ENCODE measurements at regions not wholly inside any gene's neighbourhood (a gene's known extent, or its start where the extent isn't known, plus 50 kb on each side); places are given as distances from the start of the nearest gene placed in this dataset.

DNA sequence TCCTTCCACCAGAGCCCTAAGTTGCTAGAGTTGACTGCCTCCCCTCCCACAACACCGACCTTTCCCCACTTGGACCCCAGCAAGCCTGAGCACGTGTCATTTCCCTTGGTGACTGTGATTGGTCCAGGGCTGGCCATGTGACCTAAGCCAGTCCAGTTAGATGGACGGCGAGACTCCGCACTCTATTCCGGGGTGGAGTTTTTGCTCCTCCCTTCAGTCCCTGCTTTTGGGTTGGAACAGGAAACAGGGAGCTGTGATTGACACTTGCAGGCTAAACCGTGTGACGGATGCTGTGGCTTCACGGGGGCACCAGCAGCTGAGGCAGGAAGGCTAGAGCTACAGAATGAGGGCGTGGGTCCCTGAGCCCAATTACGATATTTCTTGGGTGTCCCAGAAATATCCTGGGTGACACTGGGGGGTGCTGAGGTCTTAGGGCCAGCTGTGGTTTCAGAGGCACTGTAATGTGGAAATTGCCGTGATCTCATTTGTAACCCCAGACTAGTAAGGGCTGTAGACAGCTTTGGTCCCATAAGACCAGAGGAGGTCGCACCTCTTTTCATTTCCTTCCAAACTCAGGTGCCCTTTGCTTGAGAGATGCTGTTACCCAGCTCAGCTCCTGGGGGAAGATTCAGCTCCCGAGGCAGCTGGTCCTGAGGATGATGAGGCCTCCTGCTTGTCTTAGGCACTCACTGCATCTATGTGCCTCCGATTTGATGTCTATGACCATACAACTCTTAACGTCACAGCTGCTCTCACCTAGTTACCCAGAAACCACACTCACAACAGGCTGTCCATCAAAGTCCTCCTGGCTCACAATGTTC is 102.7 kb upstream of the NPTX2 start:
- DNase-seq = no peak

DNA sequence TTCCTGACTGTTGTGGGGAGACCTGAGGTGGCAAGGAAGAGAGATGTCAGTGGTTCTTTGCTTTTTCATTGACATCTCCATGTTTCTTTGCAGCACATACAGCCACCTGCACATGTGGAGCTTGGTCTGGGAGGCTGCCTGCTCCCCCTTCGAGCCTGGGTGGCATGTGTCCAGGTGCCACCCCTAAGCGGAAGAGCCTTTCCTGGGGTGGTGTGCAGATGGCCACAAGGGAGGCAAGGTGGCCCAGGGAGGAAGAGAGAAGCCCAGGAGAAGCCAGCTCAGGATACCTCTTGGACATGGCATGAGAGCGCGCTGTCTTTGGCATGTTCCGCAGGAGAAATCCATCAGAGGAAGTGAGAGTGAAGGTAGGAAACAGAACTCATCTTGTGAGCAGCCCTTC is 105.9 kb upstream of the NPTX2 start:
- no peak for DNase-seq

DNA sequence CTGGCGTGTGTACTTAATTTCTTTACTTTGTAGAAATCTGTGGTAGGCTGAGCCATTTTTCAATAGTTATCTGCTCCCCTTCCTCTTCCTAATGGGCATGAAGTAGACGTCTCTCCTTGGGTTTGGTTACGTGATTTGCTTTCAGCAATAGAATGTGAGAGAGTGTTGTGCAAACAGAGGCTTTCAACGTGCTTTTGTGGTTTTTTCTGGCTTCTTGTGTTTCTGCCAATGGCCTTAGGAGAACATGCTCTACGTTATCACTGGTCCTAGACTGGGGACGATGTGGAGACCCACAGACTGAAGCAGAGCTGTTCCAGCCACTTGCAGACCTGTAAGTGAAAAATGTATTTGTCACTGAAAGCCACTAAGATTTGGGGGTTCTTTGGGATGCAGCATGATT is 107.2 kb upstream of the NPTX2 start:
- DNase-seq = no peak

- no peak for DNase-seq
Observed at GRCh38 chr7:98506471-98506870, 105.6 kb upstream of the BAIAP2L1 start.

- no peak for DNase-seq
Observed at GRCh38 chr7:98500764-98501163, 99.9 kb upstream of the BAIAP2L1 start.

DNA sequence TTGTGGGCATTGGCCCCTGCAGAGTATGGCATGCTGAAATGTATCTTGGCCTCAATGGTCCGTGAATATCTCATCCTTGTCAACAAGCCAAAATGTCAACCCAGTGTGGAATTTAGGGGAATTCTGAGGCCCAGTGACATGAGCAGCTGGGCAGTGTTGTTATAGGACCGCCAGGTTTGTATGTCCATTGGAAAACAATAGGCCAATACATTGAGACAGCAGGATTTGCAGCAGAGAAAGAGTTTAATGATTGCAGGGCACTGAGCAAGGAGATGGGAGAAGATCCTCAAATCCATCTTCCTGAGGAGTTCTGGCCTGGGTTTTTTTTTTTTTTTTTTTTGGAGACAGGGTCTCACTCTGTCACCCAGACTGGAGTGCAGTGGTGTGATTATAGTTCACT is 95.7 kb upstream of the BAIAP2L1 start:
- DNase-seq = no peak

- DNase-seq = no peak
Observed at GRCh38 chr7:98495200-98495955, 94.5 kb upstream of the BAIAP2L1 start.

DNA sequence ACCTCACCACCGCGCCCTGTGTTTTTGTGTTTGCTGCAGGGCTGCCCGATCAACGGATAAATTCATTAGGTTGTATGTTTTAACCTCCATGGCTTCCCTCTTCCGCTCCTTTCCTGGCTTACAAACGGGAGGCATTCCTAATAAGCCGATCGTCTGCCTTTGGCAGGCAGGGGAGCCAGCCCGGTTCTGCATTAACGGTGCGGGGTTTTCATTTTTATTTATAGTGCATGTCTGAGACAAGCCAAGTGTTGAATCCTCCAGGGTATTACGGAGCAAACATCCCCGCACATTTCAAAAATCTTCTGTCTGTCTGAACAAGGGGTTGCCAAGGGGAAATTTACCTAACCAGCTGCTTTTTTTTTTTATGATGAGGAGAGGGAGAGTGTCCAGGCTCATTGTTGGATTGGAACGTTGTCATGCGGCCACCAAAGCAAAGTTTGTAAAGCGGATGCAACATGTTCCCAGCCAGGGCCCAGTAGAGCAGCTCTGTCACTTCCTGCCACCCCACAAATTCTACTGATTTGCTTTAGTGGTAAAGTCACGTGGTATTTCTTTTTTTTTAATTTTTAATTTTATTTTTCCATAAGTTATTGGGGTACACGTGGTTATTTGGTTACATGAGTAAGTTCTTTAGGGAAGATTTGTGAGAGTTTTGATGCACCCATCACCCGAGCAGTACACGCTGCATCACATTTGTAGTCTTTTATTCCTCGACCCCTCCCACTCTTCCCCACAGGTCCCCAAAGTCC is 92.3 kb upstream of the BAIAP2L1 start:
- DNase-seq = no peak

DNA sequence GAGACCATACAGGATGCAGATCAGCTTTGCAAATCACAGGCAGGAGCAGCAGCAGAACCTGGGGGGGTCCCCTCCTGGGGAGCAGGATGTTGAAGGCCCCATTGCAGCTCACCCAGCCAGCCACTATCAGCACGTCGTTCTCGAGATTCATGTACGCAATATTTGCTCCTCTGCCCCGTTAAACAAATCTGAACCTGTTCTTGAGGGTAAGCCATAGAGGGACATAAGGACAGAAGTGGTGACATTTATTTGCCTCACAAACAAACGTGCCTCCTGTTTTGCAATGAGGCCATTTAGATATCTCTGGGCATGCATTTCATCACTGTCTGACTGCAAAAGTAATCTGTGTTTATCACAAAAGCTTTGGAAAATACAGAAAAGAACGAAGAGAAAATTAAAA is 87.3 kb upstream of the BAIAP2L1 start:
- DNase-seq = no peak

DNA sequence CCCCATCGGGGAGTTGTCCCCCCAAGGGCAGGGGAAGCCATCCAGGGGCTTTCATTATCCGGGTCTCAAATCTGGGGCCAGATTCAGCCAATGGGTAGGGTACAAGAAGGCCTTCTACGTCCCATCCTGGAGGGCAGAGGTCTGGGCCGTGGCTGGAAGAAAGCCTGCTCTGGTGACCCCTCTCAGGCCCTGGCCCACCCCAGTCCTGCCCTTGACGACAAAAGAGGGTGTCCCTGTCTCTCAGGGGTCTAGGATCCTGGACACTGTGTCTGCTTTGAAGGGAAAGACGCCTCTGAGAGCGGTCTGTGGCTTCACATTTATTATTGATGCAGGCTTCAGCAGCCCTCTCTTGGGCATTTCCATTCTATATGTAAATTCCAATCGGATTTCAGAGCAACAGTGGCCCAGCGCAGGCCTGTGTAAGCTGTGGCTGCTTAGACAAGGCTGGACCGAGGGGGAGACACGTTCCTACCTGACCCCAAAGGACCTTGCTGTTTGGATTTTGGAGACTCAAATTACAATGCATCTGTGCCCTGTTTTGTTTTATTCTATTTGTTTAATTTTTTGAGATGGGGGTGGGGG is 83.2 kb upstream of the BAIAP2L1 start:
- DNase-seq = no peak

DNA sequence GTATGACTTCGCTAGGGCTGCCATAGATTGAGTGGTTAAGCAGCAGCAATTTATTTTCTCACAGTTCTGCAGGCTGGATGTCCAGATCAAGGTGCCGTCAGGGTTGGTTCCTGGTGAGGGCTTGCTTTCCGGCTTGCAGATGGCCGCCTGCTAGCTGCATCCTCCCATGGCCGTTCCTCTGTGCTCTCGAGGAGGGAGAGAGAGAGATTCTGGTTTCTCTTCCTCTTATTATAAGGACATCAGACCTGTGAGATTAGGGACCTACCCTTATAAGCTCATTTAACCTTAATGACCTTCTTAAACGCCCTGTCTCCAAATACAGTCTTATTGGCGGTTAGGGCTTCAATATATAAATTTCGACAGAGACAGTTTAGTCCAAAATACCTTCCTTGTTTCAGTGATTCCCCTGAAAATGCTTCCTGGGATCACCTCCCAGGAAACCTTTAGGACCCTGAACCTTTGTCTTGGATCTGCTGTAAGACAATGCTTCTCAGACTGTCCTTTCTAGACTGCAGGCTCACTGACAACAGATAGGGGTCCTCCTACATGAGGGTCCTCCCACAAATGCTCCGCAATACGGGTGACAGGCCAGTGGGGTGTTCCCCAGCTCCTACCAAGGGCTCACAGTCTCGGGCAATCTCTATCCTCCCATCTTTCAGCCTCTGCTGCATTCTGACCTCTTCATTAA is 82.5 kb upstream of the BAIAP2L1 start:
- no peak for DNase-seq

DNA sequence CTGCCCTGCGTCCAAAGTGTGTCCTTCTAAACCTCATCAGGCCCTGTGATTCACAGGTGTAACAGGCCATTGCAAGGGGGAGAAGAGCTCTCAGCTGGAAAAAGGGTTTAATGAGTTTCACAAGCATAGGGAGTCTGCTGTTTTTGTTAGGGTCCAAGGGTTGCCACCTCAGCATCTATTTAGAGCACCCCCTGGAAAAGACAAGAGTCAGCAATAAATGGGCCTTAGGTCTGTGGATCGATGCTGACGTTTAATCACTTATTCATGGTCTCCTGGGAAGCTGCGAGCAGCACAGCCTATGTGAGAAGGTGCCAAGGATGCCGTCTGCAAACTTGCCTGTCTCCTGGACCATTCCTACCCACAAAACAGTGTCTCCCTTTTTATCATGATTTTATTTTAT is 78.4 kb upstream of the BAIAP2L1 start:
- DNase-seq = no peak

DNA sequence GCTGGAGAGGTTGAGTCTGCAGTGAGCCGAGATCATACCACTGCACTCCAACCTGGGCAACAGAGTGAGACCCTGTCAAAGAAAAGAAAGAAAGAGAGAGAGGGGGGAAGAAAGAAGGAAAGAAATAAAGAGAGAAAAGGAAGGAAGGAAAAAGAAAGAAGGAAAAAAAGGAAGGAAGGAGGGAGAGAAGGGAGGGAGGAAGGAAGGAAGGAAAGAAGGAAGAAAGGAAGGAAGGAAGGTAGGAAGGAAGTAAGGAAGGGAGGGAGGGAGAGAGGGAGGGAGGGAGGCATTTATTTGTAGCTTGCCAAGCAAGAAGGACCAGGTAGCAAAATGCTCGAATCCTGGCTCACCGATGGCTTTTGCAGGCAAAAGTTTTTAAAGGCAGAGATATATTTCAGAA is 74.5 kb upstream of the BAIAP2L1 start:
- DNase-seq = no peak

GRCh38 chr7:98474558-98474957 is 73.7 kb upstream of the BAIAP2L1 start:
- no peak for DNase-seq

DNA sequence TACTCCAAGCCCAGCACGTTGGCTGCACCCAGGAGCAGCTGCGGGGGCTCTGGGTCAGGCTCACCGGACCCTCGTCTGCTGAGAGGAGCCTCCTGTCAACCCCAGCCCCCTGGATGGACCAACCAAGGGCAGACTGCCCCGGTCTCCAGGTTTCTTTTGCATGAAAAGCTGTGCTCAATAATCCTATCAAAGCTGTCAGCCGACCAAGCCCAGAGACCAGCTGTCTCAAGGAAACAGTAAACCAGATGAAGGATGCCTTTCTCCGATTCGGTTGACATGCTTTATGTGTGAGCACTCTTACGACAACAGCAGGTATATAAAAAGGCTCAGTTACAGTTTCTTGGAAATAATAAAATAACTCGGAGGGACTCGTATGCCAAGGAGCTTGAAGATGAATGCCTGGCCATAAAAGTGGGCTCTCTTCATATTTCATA is 71.6 kb upstream of the BAIAP2L1 start:
- no peak for DNase-seq

DNA sequence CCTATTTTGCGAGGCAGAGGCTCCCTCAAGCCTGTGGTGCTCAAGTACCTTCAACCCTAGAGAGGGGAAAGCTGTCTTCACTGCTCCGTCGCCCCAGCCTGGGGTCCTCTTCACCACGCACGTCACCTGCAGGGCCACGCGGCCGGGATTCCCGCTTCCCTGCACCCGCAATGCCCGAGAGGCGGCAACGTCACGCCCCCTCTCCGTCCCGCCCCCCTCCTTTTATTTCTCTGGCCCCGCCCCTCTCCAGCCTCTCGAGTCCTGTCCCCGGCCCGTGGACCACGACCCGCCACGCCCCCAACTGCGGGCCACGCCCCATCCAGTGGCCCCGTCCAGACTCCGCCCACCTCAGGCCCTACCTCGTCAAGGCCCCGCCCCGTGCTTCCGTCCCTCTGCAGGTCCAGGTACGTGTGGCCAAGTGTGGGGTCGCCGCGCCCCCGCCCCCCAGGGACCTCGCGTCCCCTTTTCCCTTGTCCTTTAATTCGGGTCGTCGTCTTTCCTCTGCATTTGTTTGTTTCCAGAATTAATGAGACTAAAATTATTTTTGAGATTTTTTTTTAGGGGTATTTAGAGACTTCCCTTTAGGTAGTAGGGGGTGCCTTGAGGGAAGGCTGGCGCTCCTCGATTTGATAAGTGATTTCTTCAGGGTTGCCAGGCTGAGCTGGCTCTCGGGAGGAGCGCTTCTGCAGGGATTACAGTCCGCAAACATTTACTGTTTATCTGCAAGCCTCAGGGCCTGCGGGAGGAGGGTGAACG is 69.8 kb upstream of the BAIAP2L1 start:
- DNase-seq = peak; percentile 21

DNA sequence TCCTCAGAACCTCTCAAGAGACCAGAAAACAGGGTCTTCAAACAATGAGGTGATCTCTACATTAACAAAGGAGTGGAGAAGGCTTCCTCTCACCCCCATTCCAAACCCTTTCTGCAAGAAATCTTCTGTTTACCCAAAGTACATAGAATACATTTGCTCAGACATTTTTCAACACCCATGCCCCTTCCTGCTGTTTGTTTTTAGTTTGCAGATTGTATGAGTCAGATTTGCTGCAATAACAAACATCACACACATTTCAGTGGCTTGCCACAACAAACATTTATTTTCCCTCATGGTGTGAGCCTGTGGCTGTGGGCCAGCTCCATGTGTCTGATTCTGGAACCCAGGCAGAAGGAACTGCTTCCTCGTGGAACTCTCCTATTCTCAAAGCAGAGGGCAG is 68.2 kb upstream of the BAIAP2L1 start:
- no peak for DNase-seq

DNA sequence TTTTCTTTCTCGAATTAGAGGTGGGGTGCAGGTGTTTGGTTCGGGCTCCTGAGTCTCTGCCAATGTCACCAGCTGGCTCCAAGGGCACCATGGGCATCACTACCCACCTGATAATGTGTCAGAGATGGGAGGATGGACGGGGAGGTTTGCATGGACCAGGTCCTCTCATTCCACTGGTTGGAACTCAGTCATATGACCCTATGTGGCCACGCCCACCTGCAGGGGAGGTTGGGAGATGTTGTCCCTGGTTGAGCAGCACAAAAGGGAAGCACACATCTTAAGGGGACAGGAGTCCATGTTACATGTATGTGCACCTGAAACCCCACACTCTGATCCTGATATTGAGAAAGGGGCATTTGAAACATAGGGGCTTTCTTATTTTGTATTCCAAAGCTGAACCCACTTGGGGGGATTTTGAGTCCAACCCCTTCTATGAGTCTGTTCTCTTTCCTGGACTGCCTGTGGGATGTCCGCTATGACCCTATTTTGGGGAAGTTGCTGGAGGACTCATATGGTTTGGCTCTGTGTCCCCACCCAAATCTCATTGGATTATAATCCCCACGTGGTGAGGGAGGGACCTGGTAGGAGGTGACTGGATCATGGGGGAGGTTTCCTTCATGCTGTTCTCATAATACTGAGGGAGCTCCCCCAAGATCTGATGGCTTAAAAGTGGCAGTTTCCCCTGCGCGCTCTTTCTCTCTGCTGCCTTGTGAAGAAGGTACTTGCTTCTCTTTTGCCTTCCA is 66.9 kb upstream of the BAIAP2L1 start:
- DNase-seq = no peak

DNA sequence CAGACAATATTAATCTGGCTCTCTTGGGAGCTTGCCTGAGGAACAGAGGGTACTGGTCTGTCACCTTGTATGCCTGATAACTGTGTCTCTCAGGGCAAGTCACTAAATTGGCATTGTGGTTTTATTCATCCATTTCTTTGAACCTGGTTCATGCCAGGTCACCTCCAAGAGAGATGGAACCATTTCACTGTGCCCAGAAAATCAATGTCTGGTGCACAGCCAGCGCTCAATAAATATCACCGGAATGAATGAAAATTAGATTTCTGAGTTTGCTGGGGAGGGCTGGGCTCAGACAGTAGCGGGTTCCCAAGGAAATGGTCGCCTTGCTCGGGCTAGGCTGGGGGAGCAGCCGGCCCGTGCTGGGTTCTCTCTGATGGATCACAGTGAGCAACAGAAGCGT is 64.1 kb upstream of the BAIAP2L1 start:
- no peak for DNase-seq

GRCh38 chr7:98464558-98464940 is 63.7 kb upstream of the BAIAP2L1 start:
- no peak for DNase-seq

All from activated CD8-positive, alpha-beta memory T cell treated with anti-CD3 and anti-CD28 coated beads, Interleukin-2, amount 50 U/mL, for 4 hours (primary cell).